WERI-Rb-1 (cell line): ENCODE measurements at regions not wholly inside any gene's neighbourhood (a gene's known extent, or its start where the extent isn't known, plus 50 kb on each side); places are given as distances from the start of the nearest gene placed in this dataset.

Experiments
- DNase-seq: peaks from one replicate; pipeline ENCODE4 v3.0.0-alpha.2; 2020
- H3K27ac ChIP-seq: fragments of 250-450 bp; sonication (Bioruptor Pico); 2 replicates; pipeline ENCODE4 v1.5.1; 2020; ENCODE audit warnings: mild to moderate bottlenecking, moderate library complexity
- H3K27me3 ChIP-seq: fragments of 250-450 bp; sonication (Bioruptor Pico); 2 replicates; pipeline ENCODE4 v1.5.1; 2021; ENCODE audit warnings: mild to moderate bottlenecking, low read depth, moderate library complexity; ENCODE audit not compliant: insufficient read depth, severe bottlenecking
- H3K36me3 ChIP-seq: fragments of 250-450 bp; sonication (Bioruptor Pico); 2 replicates; pipeline ENCODE4 v1.5.1; 2020; ENCODE audit warnings: mild to moderate bottlenecking, moderate library complexity
- H3K4me3 ChIP-seq: 2 replicates; pipeline ENCODE4 v1.5.1; 2011; ENCODE audit warnings: low read depth, mild to moderate bottlenecking, control low read depth, low read length
- H3K9me3 ChIP-seq: fragments of 250-450 bp; sonication (Bioruptor Pico); 2 replicates; pipeline ENCODE4 v1.5.1; 2021; ENCODE audit warnings: mild to moderate bottlenecking, moderate library complexity; ENCODE audit not compliant: severe bottlenecking
- TF ChIP-seq, protein P1 (sequence below): IDR thresholded peaks from 2 replicates; pipeline ENCODE4 v1.5.1; 2011; ENCODE audit warnings: low read depth, mild to moderate bottlenecking, control low read depth, inconsistent platforms, low read length

DNA sequence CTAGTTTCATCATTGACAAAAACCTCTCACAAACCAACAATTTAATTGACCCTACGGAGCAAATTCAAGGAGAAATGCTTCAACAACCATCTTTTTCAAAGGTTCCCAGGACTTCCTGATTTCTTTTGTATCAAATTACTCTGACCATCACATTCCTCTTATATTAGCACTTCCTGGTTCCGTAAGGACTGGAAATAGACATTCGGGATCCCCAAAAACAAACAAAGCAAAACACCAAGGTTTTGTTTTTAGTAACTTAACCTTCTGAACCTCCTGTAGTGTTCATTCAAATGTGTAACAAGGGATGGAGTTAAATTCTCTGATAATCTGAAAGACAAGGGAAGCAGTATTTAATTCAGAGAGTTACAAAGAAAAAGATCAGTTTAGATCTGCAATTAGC lies 387.6 kb upstream of the NRP1 start:
- DNase-seq = no peak

DNA sequence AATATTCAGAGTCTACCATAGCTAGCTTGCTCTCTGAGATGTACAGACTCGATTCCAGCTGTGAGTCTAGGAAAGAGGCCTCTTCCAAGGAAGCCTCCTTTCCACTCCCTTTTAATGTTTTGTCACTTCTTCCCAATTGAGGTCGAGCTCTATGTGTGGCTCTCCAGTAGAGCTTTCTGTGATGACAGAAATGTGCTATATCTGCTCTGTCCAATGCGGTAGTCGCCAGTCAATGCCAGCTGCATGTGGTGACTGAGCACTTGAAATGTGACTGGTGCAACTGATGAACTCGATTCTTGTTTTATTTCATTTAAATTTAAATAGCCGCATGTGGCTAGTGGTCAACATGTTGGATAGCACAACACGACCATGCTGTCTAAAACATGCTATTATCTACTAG lies 387.0 kb upstream of the NRP1 start:
- TF ChIP-seq, protein P1, sequence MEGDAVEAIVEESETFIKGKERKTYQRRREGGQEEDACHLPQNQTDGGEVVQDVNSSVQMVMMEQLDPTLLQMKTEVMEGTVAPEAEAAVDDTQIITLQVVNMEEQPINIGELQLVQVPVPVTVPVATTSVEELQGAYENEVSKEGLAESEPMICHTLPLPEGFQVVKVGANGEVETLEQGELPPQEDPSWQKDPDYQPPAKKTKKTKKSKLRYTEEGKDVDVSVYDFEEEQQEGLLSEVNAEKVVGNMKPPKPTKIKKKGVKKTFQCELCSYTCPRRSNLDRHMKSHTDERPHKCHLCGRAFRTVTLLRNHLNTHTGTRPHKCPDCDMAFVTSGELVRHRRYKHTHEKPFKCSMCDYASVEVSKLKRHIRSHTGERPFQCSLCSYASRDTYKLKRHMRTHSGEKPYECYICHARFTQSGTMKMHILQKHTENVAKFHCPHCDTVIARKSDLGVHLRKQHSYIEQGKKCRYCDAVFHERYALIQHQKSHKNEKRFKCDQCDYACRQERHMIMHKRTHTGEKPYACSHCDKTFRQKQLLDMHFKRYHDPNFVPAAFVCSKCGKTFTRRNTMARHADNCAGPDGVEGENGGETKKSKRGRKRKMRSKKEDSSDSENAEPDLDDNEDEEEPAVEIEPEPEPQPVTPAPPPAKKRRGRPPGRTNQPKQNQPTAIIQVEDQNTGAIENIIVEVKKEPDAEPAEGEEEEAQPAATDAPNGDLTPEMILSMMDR = no peak
- Histone ChIP-seq H3K36me3 (no peaks in the 10 kb centered on the region), H3K27me3 (no peaks in the 10 kb centered on the region), H3K9me3 (no peaks in the 10 kb centered on the region), H3K4me3 (no peak overlapping the region), H3K27ac (no peak overlapping the region)
- no peak for DNase-seq

More for the DNA sequence above, 387.6 kb upstream of the NRP1 start:
- TF ChIP-seq, protein P1 = no peak
- H3K27me3 ChIP-seq = no peaks in the 10 kb centered on the region
- no peak overlapping the region for H3K27ac ChIP-seq
- no peaks in the 10 kb centered on the region for H3K36me3 ChIP-seq
- no peak overlapping the region for H3K4me3 ChIP-seq
- no peaks in the 10 kb centered on the region for H3K9me3 ChIP-seq

DNA sequence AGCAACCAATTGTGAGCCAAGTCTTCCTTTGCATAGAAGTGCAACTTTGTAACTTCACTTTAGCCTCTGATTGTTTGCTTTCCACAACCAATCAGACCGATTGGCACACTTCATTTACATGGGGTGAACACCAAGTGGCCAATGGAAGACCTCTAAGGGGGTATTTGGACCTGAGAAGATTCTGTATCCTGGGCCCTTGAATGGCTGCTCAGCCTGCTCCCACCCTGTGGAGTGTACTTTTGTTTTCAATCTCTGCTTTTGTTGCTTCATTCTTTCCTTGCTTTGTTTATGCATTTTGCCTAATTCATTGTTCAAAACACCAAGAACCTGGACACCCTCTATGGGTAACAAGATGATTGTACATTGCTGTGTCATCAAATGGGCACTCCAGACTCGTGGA lies 385.7 kb upstream of the NRP1 start:
- no peaks in the 10 kb centered on the region for H3K9me3 ChIP-seq
- DNase-seq = no peak
- H3K4me3 ChIP-seq = no peak overlapping the region
- H3K27me3 ChIP-seq = no peaks in the 10 kb centered on the region
- no peaks in the 10 kb centered on the region for H3K36me3 ChIP-seq
- H3K27ac ChIP-seq = no peak overlapping the region
- TF ChIP-seq, protein P1 = no peak

DNA sequence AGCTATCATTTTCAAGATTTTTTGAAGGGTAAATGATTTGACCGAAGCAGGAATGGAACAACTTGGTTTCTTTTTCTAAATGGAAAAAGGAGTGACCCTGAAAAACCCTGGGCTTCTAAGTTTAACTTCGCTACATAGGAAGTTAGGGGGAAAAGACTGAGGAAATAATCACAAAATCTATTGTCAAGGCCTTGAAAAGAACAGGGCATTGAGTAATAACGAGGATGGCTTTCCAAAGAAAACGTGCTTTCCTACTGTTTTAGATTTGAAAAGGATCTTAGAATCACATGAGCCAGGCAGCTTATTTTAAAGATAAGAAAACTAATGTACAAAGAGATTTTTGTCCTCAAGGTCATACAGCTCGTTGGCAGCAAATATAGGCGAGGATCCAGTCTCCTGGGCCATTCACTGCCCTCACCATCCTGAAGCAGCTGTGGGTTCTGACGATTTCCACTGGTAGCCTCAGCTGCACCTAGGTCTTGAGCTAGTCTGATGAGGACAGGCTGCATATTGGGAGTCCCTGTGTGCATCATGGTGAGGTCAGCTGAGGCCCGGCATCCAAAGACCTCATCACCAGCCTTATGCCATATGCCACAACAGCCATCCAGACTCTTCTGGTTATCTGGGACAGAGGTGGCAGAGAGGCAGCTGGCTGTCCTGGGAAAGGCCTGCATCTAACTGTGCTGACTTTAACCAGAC lies 384.7 kb upstream of the NRP1 start:
- Histone ChIP-seq H3K36me3 (no peaks in the 10 kb centered on the region), H3K4me3 (no peak overlapping the region), H3K9me3 (no peaks in the 10 kb centered on the region), H3K27ac (no peak overlapping the region), H3K27me3 (no peaks in the 10 kb centered on the region)
- no peak for DNase-seq
- TF ChIP-seq, protein P1 = no peak

DNA sequence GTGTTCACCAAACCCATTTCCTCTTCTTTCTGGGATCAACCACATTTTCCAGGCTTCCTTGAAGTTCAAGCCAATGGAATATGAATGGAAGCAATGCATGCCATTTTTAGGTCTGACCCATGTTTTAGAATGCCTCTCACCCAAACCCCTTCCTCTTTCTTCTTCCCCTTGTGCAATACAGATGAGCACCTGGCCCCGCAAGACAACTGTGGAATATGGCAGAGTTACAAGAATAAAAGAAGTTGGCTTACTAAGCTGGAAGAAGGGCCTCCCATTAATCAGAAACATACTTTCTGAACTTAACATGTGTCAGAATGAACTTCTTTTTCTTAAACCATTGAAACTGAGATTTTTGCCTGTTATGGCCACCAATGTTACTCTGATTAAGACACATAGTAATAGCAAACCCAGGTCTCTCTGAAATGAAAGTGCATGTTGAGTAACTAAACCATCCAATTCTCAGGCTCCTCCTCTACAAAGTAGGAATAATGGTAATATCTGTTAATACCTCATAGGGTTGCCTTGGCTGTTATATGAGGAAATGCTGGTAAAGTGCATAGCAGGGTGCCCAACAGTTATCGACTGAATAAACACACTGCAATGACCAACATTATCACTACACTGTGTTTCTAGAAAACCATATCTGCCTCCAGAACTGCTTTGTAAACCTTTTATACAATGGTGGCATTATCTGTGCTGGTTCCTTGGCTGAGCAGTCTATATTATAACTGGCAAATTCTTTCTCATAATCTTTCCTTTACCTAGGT lies 382.2 kb upstream of the NRP1 start:
- DNase-seq = no peak
- H3K27me3 ChIP-seq = no peaks in the 10 kb centered on the region

More for the DNA sequence above, 382.2 kb upstream of the NRP1 start:
- Histone ChIP-seq H3K36me3 (no peaks in the 10 kb centered on the region), H3K4me3 (no peak overlapping the region), H3K27ac (no peak overlapping the region), H3K9me3 (no peaks in the 10 kb centered on the region)
- TF ChIP-seq, protein P1 = no peak
